ENCODE measurements at regions not wholly inside any gene's neighbourhood (a gene's known extent, or its start where the extent isn't known, plus 50 kb on each side); places are given as distances from the start of the nearest gene placed in this dataset.

- TF ChIP-seq SP1 (IDR thresholded peaks at IDR 0.05) (no peak), NFRKB (IDR thresholded peaks at IDR 0.05) (no peak)
Measured at GRCh38 chr11:112394304-112394703, 133.6 kb upstream of the PLET1 start.
